Bronchial epithelial cell (primary cell): ENCODE measurements at regions not wholly inside any gene's neighbourhood (a gene's known extent, or its start where the extent isn't known, plus 50 kb on each side); places are given as distances from the start of the nearest gene placed in this dataset.
A peak's percentile ranks its signal among the peaks of the same experiment; 100 is the strongest.

ENCODE experiments used
- DNase-seq: peaks from one replicate; pipeline ENCODE4 v3.0.0-alpha.2; 2010; ENCODE audit warnings: low read depth
- FAIRE-seq: peaks from 2 replicates; lab custom pipeline; 2011; peaks lifted over from hg19 to GRCh38; lab: Jason Lieb, UNC
- H3K27me3 ChIP-seq: 2 replicates; pipeline ENCODE4 v1.5.1; 2011; ENCODE audit warnings: low read length; ENCODE audit not compliant: control insufficient read depth, insufficient read depth
- H3K36me3 ChIP-seq: 2 replicates; pipeline ENCODE4 v1.5.1; 2011; ENCODE audit warnings: low read length; ENCODE audit not compliant: control insufficient read depth, insufficient read depth
- H3K4me3 ChIP-seq: 2 replicates; pipeline ENCODE4 v1.5.1; 2011; ENCODE audit warnings: mild to moderate bottlenecking, low read depth, low read length, control low read depth
- TF ChIP-seq, protein P1 (sequence below): IDR thresholded peaks from 2 replicates; pipeline ENCODE4 v1.5.1; 2011; ENCODE audit warnings: mild to moderate bottlenecking, moderate library complexity, low read length, control low read depth, inconsistent platforms; ENCODE audit not compliant: insufficient read depth, severe bottlenecking

- FAIRE-seq (no peak), DNase-seq (no peak)
- TF ChIP-seq, protein P1, sequence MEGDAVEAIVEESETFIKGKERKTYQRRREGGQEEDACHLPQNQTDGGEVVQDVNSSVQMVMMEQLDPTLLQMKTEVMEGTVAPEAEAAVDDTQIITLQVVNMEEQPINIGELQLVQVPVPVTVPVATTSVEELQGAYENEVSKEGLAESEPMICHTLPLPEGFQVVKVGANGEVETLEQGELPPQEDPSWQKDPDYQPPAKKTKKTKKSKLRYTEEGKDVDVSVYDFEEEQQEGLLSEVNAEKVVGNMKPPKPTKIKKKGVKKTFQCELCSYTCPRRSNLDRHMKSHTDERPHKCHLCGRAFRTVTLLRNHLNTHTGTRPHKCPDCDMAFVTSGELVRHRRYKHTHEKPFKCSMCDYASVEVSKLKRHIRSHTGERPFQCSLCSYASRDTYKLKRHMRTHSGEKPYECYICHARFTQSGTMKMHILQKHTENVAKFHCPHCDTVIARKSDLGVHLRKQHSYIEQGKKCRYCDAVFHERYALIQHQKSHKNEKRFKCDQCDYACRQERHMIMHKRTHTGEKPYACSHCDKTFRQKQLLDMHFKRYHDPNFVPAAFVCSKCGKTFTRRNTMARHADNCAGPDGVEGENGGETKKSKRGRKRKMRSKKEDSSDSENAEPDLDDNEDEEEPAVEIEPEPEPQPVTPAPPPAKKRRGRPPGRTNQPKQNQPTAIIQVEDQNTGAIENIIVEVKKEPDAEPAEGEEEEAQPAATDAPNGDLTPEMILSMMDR = no peak
- Histone ChIP-seq H3K27me3 (no peaks in the 10 kb centered on the region), H3K36me3 (no peaks in the 10 kb centered on the region), H3K4me3 (no peak overlapping the region)
Observed at GRCh38 chr2:234373481-234374149, 123.3 kb downstream of the ARL4C start.

DNA sequence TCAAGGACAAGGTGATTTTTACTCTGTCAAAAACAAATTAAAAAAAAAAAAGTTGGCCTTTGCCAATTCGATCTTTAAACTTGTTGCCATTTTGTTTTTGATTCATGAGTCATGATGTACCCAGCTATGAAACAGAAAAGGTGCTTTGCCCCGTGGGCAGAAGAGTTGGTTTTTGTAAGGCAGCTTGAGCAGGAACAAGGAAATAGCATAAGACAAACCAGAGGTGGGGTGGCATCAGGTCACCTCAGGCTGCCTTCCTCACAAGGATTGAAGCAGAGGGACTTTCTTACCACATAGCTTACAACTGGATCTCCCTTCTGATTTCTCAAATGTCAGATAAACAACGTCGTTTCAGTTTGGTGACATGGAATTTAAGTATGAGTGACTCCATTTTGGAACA, 123.8 kb downstream of the ARL4C start:
- no peaks in the 10 kb centered on the region for H3K27me3 ChIP-seq
- DNase-seq (peak; percentile 43), FAIRE-seq (peak; percentile 66)
- no peaks in the 10 kb centered on the region for H3K36me3 ChIP-seq
- TF ChIP-seq, protein P1 = no peak
- no peak overlapping the region for H3K4me3 ChIP-seq

GRCh38 chr2:234372506-234372905, 124.4 kb downstream of the ARL4C start:
- FAIRE-seq = no peak

DNA sequence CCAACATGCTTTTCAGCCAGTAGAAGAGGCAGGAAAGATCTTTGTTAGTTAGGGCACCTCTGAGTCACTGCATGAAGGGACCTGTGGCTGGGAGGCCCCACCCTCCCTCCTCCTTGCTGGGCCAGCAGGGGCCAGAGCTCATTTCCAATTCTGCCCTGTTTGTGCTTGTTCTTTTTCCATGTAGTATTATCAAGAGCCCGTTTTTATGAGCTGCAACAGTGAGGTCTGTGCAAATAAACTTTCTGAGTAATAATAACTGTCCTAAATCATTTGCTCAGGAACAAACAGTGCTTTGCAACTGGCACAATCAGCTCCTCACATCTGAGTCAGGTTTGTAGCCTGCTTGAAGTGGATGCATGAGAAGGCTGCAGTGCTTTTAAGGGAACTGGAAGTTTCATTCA, 128.0 kb downstream of the ARL4C start:
- H3K36me3 ChIP-seq = no peaks in the 10 kb centered on the region
- no peak overlapping the region for H3K4me3 ChIP-seq
- DNase-seq (peak; percentile 81), FAIRE-seq (peak; percentile 36)
- TF ChIP-seq, protein P1 = no peak
- no peaks in the 10 kb centered on the region for H3K27me3 ChIP-seq

More at GRCh38 chr2:234372506-234372905, 124.4 kb downstream of the ARL4C start:
- TF ChIP-seq, protein P1 = no peak
- no peaks in the 10 kb centered on the region for H3K36me3 ChIP-seq
- peak; percentile 4 for DNase-seq
- no peak overlapping the region for H3K4me3 ChIP-seq
- H3K27me3 ChIP-seq = no peaks in the 10 kb centered on the region

GRCh38 chr2:234366891-234367290, 130.0 kb downstream of the ARL4C start:
- FAIRE-seq (no peak), DNase-seq (peak; percentile 57)
- H3K27me3 ChIP-seq = no peaks in the 10 kb centered on the region
- no peak overlapping the region for H3K4me3 ChIP-seq
- TF ChIP-seq, protein P1 = no peak
- H3K36me3 ChIP-seq = no peaks in the 10 kb centered on the region

DNA sequence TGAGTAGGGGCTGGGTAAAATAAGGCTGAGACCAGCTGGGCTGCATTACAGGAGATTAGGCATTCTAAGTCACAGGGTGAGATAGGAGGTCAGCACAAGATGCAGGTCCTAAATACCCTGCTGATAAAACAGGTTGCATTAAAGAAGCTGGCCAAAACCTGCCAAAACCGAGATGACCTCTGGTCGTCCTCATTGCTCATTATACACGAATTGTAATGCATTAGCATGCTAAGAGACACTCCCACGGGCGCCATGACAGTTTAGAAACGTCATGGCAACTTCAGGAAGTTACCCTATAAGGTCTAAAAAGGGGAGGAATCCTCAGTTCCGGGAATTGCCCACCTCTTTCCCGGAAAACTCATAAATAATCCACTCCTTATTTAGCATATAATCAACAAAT, 132.2 kb downstream of the ARL4C start:
- Histone ChIP-seq H3K4me3 (no peak overlapping the region), H3K36me3 (no peaks in the 10 kb centered on the region), H3K27me3 (no peaks in the 10 kb centered on the region)
- no peak for FAIRE-seq
- no peak for DNase-seq
- TF ChIP-seq, protein P1 = no peak
